HepG2 (cell line): ENCODE measurements at regions not wholly inside any gene's neighbourhood (a gene's known extent, or its start where the extent isn't known, plus 50 kb on each side); places are given as distances from the start of the nearest gene placed in this dataset.

Experiments
- HMG20B ChIP-seq: conservative IDR thresholded peaks from 2 replicates; pipeline ENCODE4 v1.6.1; 2016; ENCODE audit warnings: missing genetic modification reagents, missing compliant biosample characterization
- MYC ChIP-seq: sonication (generic); formaldehyde crosslinking; IDR thresholded peaks from 2 replicates; pipeline ENCODE4 v1.9.0; 2021; ENCODE audit warnings: missing genetic modification reagents, borderline replicate concordance
- PCBP1 ChIP-seq: fragments of 200-400 bp; formaldehyde crosslinking; IDR thresholded peaks from 2 replicates; pipeline ENCODE4 v1.6.1; 2017; ENCODE audit warnings: mild to moderate bottlenecking, low read depth, low read length, borderline replicate concordance
- SIN3A ChIP-seq: IDR thresholded peaks from 2 replicates; pipeline ENCODE4 v1.6.1; 2011; ENCODE audit warnings: low read depth, mild to moderate bottlenecking, control low read depth, low read length, borderline replicate concordance
- SP1 ChIP-seq, 2 experiments: fragments of 450-650 bp in 1 of 2; sonication (generic) in 1 of 2; formaldehyde crosslinking in 1 of 2; IDR thresholded peaks; 2 replicates each; pipeline versions ENCODE4 v1.4.0 to v1.6.1; 2016 to 2020; ENCODE audit warnings: missing genetic modification reagents in 1 of 2
- ZNF891 ChIP-seq: sonication (generic); formaldehyde crosslinking; IDR thresholded peaks from 2 replicates; pipeline ENCODE4 v1.5.0; 2020; ENCODE audit warnings: mild to moderate bottlenecking, missing genetic modification reagents
- TF ChIP-seq, protein P1 (sequence below): sonication (generic); formaldehyde crosslinking; IDR thresholded peaks from 2 replicates; pipeline ENCODE4 v1.5.0; 2020; ENCODE audit warnings: mild to moderate bottlenecking, missing genetic modification reagents, moderate library complexity

DNA sequence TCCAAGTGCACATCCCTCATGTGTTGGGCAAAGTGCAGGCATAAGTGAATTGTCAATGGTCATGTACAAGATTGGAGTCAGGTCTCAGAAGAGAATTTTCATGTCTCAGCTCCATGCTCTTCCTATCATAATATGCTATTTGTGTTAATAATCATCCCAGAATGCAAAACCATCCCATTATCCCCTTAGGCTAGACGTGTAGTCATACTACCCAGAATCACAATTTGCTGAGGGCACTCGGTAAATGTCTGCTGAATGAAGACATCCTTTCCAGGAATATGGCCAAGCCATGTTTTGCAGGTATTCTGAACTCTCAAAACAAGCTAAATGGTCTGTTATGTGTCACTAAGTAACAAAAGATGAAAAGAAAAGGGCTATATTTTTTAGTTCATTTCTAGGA, 263.8 kb downstream of the RAD51AP2 start:
- TF ChIP-seq, protein P1, sequence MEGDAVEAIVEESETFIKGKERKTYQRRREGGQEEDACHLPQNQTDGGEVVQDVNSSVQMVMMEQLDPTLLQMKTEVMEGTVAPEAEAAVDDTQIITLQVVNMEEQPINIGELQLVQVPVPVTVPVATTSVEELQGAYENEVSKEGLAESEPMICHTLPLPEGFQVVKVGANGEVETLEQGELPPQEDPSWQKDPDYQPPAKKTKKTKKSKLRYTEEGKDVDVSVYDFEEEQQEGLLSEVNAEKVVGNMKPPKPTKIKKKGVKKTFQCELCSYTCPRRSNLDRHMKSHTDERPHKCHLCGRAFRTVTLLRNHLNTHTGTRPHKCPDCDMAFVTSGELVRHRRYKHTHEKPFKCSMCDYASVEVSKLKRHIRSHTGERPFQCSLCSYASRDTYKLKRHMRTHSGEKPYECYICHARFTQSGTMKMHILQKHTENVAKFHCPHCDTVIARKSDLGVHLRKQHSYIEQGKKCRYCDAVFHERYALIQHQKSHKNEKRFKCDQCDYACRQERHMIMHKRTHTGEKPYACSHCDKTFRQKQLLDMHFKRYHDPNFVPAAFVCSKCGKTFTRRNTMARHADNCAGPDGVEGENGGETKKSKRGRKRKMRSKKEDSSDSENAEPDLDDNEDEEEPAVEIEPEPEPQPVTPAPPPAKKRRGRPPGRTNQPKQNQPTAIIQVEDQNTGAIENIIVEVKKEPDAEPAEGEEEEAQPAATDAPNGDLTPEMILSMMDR (CRISPR knock-in tag) = no peak
- TF ChIP-seq SP1 (IDR thresholded peaks at IDR 0.05) = no peak
- no peak for TF ChIP-seq SP1 (CRISPR knock-in tag; IDR thresholded peaks at IDR 0.05)
- TF ChIP-seq ZNF891 = no peak
- no peak for TF ChIP-seq PCBP1
- TF ChIP-seq MYC (CRISPR knock-in tag) = no peak
- no peak for TF ChIP-seq SIN3A
- no peak for TF ChIP-seq HMG20B (CRISPR knock-in tag)
